ENCODE measurements at regions not wholly inside any gene's neighbourhood (a gene's known extent, or its start where the extent isn't known, plus 50 kb on each side); places are given as distances from the start of the nearest gene placed in this dataset.

GRCh38 chr6:21502682-21503081 is 90.9 kb upstream of the SOX4 start:
- H4K20me1 ChIP-seq (ENCODE audit: insufficient read depth, low read length): no peaks in the 10 kb centered on the region
- no peak for DNase-seq (ENCODE audit: low read depth)
- H3K79me2 ChIP-seq (ENCODE audit: insufficient read depth, low read length): no peaks in the 10 kb centered on the region
- H3K27ac ChIP-seq (ENCODE audit: low read depth, low read length): no peak overlapping the region
- H3K4me1 Mint-ChIP-seq (ENCODE audit: low read depth, unreplicated experiment): no peaks in the 10 kb centered on the region
- H3K4me1 ChIP-seq (ENCODE audit: insufficient read depth, low read length): no peaks in the 10 kb centered on the region
- H2AFZ ChIP-seq (ENCODE audit: low read depth, low read length): no peak overlapping the region
- H3K27me3 Mint-ChIP-seq (ENCODE audit: low read depth, unreplicated experiment): no peaks in the 10 kb centered on the region
- no peak overlapping the region for H3K4me3 ChIP-seq (ENCODE audit: insufficient read depth, low read depth, low read length)
- no peak for FAIRE-seq
- H3K27ac Mint-ChIP-seq (ENCODE audit: unreplicated experiment): no peak overlapping the region
- no peaks in the 10 kb centered on the region for H3K27me3 ChIP-seq (ENCODE audit: insufficient read depth, low read length)
- H3K4me3 Mint-ChIP-seq (ENCODE audit: unreplicated experiment): no peak overlapping the region
- no peaks in the 10 kb centered on the region for H3K36me3 Mint-ChIP-seq (ENCODE audit: low read depth, unreplicated experiment)
- no peak for TF ChIP-seq CTCF (IDR thresholded peaks at IDR 0.05; ENCODE audit: insufficient read depth, low read depth, low read length)
- no peak for TF ChIP-seq EZH2 (IDR thresholded peaks at IDR 0.05; ENCODE audit: insufficient read depth, low read length)
- H3K4me2 ChIP-seq (ENCODE audit: low read length): no peak overlapping the region
- no peaks in the 10 kb centered on the region for H3K36me3 ChIP-seq (ENCODE audit: insufficient read depth, low read length)
- no peaks in the 10 kb centered on the region for H3K9me3 Mint-ChIP-seq (ENCODE audit: unreplicated experiment)
- H3K9me3 ChIP-seq (ENCODE audit: insufficient read depth, low read depth, low read length): no peaks in the 10 kb centered on the region
- H3K9ac ChIP-seq (ENCODE audit: low read length): no peak overlapping the region

- H3K4me2 ChIP-seq (ENCODE audit: low read length): no peak overlapping the region
- H3K27me3 ChIP-seq (ENCODE audit: insufficient read depth, low read length): no peaks in the 10 kb centered on the region
- FAIRE-seq (no peak), DNase-seq (ENCODE audit: low read depth) (no peak)
- Mint-ChIP-seq H3K4me1 (ENCODE audit: low read depth, unreplicated experiment) (no peaks in the 10 kb centered on the region), H3K4me3 (ENCODE audit: unreplicated experiment) (no peak overlapping the region), H3K9me3 (ENCODE audit: unreplicated experiment) (no peaks in the 10 kb centered on the region), H3K27me3 (ENCODE audit: low read depth, unreplicated experiment) (no peaks in the 10 kb centered on the region), H3K36me3 (ENCODE audit: low read depth, unreplicated experiment) (no peaks in the 10 kb centered on the region), H3K27ac (ENCODE audit: unreplicated experiment) (no peak overlapping the region)
- H3K36me3 ChIP-seq (ENCODE audit: insufficient read depth, low read length): no peaks in the 10 kb centered on the region
- H3K4me3 ChIP-seq (ENCODE audit: insufficient read depth, low read depth, low read length): no peak overlapping the region
- no peak for TF ChIP-seq EZH2 (IDR thresholded peaks at IDR 0.05; ENCODE audit: insufficient read depth, low read length)
- no peak for TF ChIP-seq CTCF (IDR thresholded peaks at IDR 0.05; ENCODE audit: insufficient read depth, low read depth, low read length)
- H3K9ac ChIP-seq (ENCODE audit: low read length): no peak overlapping the region
- H2AFZ ChIP-seq (ENCODE audit: low read depth, low read length): no peak overlapping the region
- no peaks in the 10 kb centered on the region for H4K20me1 ChIP-seq (ENCODE audit: insufficient read depth, low read length)
- H3K9me3 ChIP-seq (ENCODE audit: insufficient read depth, low read depth, low read length): no peaks in the 10 kb centered on the region
- no peaks in the 10 kb centered on the region for H3K4me1 ChIP-seq (ENCODE audit: insufficient read depth, low read length)
- H3K27ac ChIP-seq (ENCODE audit: low read depth, low read length): no peak overlapping the region
- H3K79me2 ChIP-seq (ENCODE audit: insufficient read depth, low read length): no peaks in the 10 kb centered on the region
Measured at GRCh38 chr6:21504790-21505189, 88.8 kb upstream of the SOX4 start.

- FAIRE-seq: no peak
- Mint-ChIP-seq H3K27ac (ENCODE audit: unreplicated experiment) (no peak overlapping the region), H3K36me3 (ENCODE audit: low read depth, unreplicated experiment) (no peaks in the 10 kb centered on the region), H3K4me1 (ENCODE audit: low read depth, unreplicated experiment) (no peaks in the 10 kb centered on the region), H3K27me3 (ENCODE audit: low read depth, unreplicated experiment) (no peaks in the 10 kb centered on the region), H3K4me3 (ENCODE audit: unreplicated experiment) (no peak overlapping the region), H3K9me3 (ENCODE audit: unreplicated experiment) (no peaks in the 10 kb centered on the region)
- DNase-seq (ENCODE audit: low read depth): no peak
- H3K27ac ChIP-seq (ENCODE audit: low read depth, low read length): no peak overlapping the region
- H3K79me2 ChIP-seq (ENCODE audit: insufficient read depth, low read length): no peaks in the 10 kb centered on the region
- no peak overlapping the region for H3K4me2 ChIP-seq (ENCODE audit: low read length)
- no peak overlapping the region for H3K9ac ChIP-seq (ENCODE audit: low read length)
- no peaks in the 10 kb centered on the region for H3K4me1 ChIP-seq (ENCODE audit: insufficient read depth, low read length)
- no peak overlapping the region for H2AFZ ChIP-seq (ENCODE audit: low read depth, low read length)
- H4K20me1 ChIP-seq (ENCODE audit: insufficient read depth, low read length): no peaks in the 10 kb centered on the region
- H3K4me3 ChIP-seq (ENCODE audit: insufficient read depth, low read depth, low read length): no peak overlapping the region
- no peaks in the 10 kb centered on the region for H3K27me3 ChIP-seq (ENCODE audit: insufficient read depth, low read length)
- no peak for TF ChIP-seq EZH2 (IDR thresholded peaks at IDR 0.05; ENCODE audit: insufficient read depth, low read length)
- no peaks in the 10 kb centered on the region for H3K36me3 ChIP-seq (ENCODE audit: insufficient read depth, low read length)
- H3K9me3 ChIP-seq (ENCODE audit: insufficient read depth, low read depth, low read length): no peaks in the 10 kb centered on the region
Measured at GRCh38 chr6:21505574-21505990, 88.0 kb upstream of the SOX4 start.

All from astrocyte (in vitro differentiated cells and primary cell).